Stimulated activated CD8-positive, alpha-beta memory T cell treated with anti-CD3 and anti-CD28 coated beads, Interleukin-15, amount 100 ng/mL, for 48 hours (primary cell): ENCODE measurements at regions not wholly inside any gene's neighbourhood (a gene's known extent, or its start where the extent isn't known, plus 50 kb on each side); places are given as distances from the start of the nearest gene placed in this dataset.

Source experiments
- DNase-seq, 2 donors: peaks; one replicate each; pipeline ENCODE4 v3.0.0-alpha.2; 2020; ENCODE audit warnings: low read depth in 2 of 2

GRCh38 chr6:167643223-167643622 lies 183.5 kb upstream of the AFDN start:
- DNase-seq: no peak

GRCh38 chr6:167643716-167644115 lies 183.0 kb upstream of the AFDN start:
- DNase-seq: no peak

- DNase-seq: no peak
Measured at GRCh38 chr6:167644412-167645132, 182.1 kb upstream of the AFDN start.

- DNase-seq: no peak
Measured at GRCh38 chr6:167645368-167645767, 181.3 kb upstream of the AFDN start.

- DNase-seq: no peak
Measured at GRCh38 chr6:167647306-167647705, 179.4 kb upstream of the AFDN start.

- no peak for DNase-seq
Measured at GRCh38 chr6:167647737-167648470, 178.8 kb upstream of the AFDN start.

GRCh38 chr6:167648501-167649278 lies 178.0 kb upstream of the AFDN start:
- DNase-seq: no peak

GRCh38 chr6:167649476-167649875 lies 177.2 kb upstream of the AFDN start:
- no peak for DNase-seq

GRCh38 chr6:167650730-167651317 lies 175.9 kb upstream of the AFDN start:
- DNase-seq: no peak

- no peak for DNase-seq
Measured at GRCh38 chr6:167651318-167652041, 175.2 kb upstream of the AFDN start.

- no peak for DNase-seq
Measured at GRCh38 chr6:167652042-167652700, 174.5 kb upstream of the AFDN start.

GRCh38 chr6:167652701-167653095 lies 174.0 kb upstream of the AFDN start:
- DNase-seq: no peak

GRCh38 chr6:167653561-167653960 lies 173.2 kb upstream of the AFDN start:
- DNase-seq: no peak

GRCh38 chr6:167654389-167654788 lies 172.3 kb upstream of the AFDN start:
- DNase-seq: no peak

GRCh38 chr6:167655174-167655821 lies 171.4 kb upstream of the AFDN start:
- no peak for DNase-seq

GRCh38 chr6:167658106-167658505 lies 168.6 kb upstream of the AFDN start:
- DNase-seq: no peak

GRCh38 chr6:167659046-167659445 lies 167.7 kb upstream of the AFDN start:
- no peak for DNase-seq

GRCh38 chr6:167660424-167660823 lies 166.3 kb upstream of the AFDN start:
- DNase-seq: no peak

GRCh38 chr6:167660944-167661551 lies 165.7 kb upstream of the AFDN start:
- no peak for DNase-seq

GRCh38 chr6:167661552-167662044 lies 165.1 kb upstream of the AFDN start:
- no peak for DNase-seq
